ENCODE measurements at regions not wholly inside any gene's neighbourhood (a gene's known extent, or its start where the extent isn't known, plus 50 kb on each side); places are given as distances from the start of the nearest gene placed in this dataset.

GRCh38 chr11:111148121-111148520 is 97.4 kb upstream of the POU2AF2 start:
- no peak for DNase-seq (ENCODE audit: low spot score)

- no peak for DNase-seq (ENCODE audit: low spot score)
These were observed 107.7 kb upstream of the POU2AF2 start for GRCh38 chr11:111137846-111138245.

GRCh38 chr11:111135778-111136570 is 109.6 kb upstream of the POU2AF2 start:
- no peak for DNase-seq (ENCODE audit: low spot score)

GRCh38 chr11:111135101-111135500 is 110.4 kb upstream of the POU2AF2 start:
- DNase-seq (ENCODE audit: low spot score) = no peak

- no peak for DNase-seq (ENCODE audit: low spot score)
These were observed 117.3 kb upstream of the POU2AF2 start for GRCh38 chr11:111128076-111128870.

GRCh38 chr11:111124724-111125123 is 120.8 kb upstream of the POU2AF2 start:
- DNase-seq (ENCODE audit: low spot score) = no peak

- no peak for DNase-seq (ENCODE audit: low spot score)
These were observed 121.8 kb upstream of the POU2AF2 start for GRCh38 chr11:111123463-111124398.

GRCh38 chr11:111120696-111121302 is 124.7 kb upstream of the POU2AF2 start:
- no peak for DNase-seq (ENCODE audit: low spot score)

GRCh38 chr11:111120161-111120560 is 125.4 kb upstream of the POU2AF2 start:
- no peak for DNase-seq (ENCODE audit: low spot score)

GRCh38 chr11:111119751-111120150 is 125.8 kb upstream of the POU2AF2 start:
- no peak for DNase-seq (ENCODE audit: low spot score)

GRCh38 chr11:111115890-111116289 is 129.6 kb upstream of the POU2AF2 start:
- no peak for DNase-seq (ENCODE audit: low spot score)

GRCh38 chr11:111114091-111114490 is 131.4 kb upstream of the POU2AF2 start:
- no peak for DNase-seq (ENCODE audit: low spot score)

GRCh38 chr11:111112614-111113013 is 132.9 kb upstream of the POU2AF2 start:
- DNase-seq (ENCODE audit: low spot score) = no peak

GRCh38 chr11:111107501-111107900 is 138.0 kb upstream of the POU2AF2 start:
- no peak for DNase-seq (ENCODE audit: low spot score)

- no peak for DNase-seq (ENCODE audit: low spot score)
These were observed 138.9 kb upstream of the POU2AF2 start for GRCh38 chr11:111106641-111107040.

- no peak for DNase-seq (ENCODE audit: low spot score)
These were observed 140.0 kb upstream of the POU2AF2 start for GRCh38 chr11:111105566-111105965.

- no peak for DNase-seq (ENCODE audit: low spot score)
These were observed 141.3 kb upstream of the POU2AF2 start for GRCh38 chr11:111104185-111104584.

GRCh38 chr11:111101881-111102280 is 143.6 kb upstream of the POU2AF2 start:
- DNase-seq (ENCODE audit: low spot score) = no peak

GRCh38 chr11:111099028-111099713 is 146.4 kb upstream of the POU2AF2 start:
- no peak for DNase-seq (ENCODE audit: low spot score)

- DNase-seq (ENCODE audit: low spot score) = no peak
These were observed 147.4 kb upstream of the POU2AF2 start for GRCh38 chr11:111098091-111098490.

GRCh38 chr11:111097191-111097590 is 148.3 kb upstream of the POU2AF2 start:
- DNase-seq (ENCODE audit: low spot score) = no peak

All from LoVo (cell line).